WI38 (cell line): ENCODE measurements at regions not wholly inside any gene's neighbourhood (a gene's known extent, or its start where the extent isn't known, plus 50 kb on each side); places are given as distances from the start of the nearest gene placed in this dataset.

Experiments used
- H3K4me3 ChIP-seq: 2 replicates; pipeline ENCODE4 v1.5.1; 2011; ENCODE audit warnings: low read depth, mild to moderate bottlenecking, control low read depth, low read length
- CTCF ChIP-seq: IDR thresholded peaks from 2 replicates; pipeline ENCODE4 v1.5.1; 2012; ENCODE audit warnings: low read depth, mild to moderate bottlenecking, control low read depth, low read length

- no peak; the same call in 1 of the 2 replicates for TF ChIP-seq CTCF
These were observed 74.6 kb downstream of the AASDHPPT start for GRCh38 chr11:106152013-106152412.

GRCh38 chr11:106152824-106153223 is 75.4 kb downstream of the AASDHPPT start:
- H3K4me3 ChIP-seq: no peak overlapping the region
- no peak for TF ChIP-seq CTCF

More at GRCh38 chr11:106152013-106152412, 74.6 kb downstream of the AASDHPPT start:
- no peak overlapping the region for H3K4me3 ChIP-seq

DNA sequence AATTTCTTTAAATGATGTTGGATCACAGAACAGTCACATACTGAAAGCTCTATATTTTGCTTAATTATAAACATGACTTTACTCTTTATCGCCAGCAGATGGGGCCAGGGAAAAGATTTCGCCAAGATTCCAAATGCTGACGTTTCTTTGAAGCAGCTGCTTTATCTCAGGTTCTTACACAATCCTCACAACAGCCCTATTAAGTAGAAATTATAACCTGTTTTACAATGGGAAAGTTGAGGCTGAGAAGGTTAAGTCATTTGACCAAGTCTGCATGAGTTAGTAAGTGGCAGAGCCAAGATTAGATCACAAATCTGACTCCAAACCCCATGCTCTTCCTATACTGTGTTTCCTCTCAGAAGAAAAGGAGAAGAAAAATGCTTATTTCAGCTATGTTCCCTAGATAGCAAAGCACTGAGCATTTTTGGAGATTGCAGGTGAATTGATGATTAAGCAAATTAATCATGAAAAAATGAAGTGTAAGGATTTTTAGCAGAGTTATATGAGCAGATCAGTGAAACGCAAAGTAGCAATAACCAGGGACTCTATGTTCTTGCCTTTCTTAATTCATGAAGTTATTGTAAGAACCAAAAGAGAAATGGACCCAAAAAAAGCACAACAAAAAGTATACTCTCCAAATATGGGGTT is 79.0 kb downstream of the AASDHPPT start:
- H3K4me3 ChIP-seq: no peak overlapping the region
- peak; percentile 26; the same call in 1 of the 2 replicates for TF ChIP-seq CTCF

DNA sequence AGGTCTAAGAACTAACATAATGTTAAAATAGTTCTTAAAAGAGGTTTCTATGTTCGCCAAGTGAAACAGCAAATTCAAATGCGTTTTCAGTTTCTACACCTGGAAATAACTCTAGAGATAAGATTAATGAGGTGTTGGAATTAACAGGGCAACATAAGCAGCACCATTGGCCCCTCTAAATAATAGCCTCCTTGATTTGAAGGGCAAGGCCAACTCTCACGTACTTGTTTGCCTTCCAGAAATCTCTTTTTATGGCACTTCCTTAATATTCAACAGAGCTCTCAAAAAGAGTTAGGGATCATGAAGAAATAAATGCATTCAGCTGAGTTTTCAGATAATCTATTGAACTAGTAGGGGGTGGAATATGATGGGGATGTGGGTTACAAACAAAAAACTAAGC is 80.9 kb downstream of the AASDHPPT start:
- H3K4me3 ChIP-seq: no peak overlapping the region
- TF ChIP-seq CTCF: no peak

GRCh38 chr11:106159836-106160235 is 82.4 kb downstream of the AASDHPPT start:
- no peak overlapping the region for H3K4me3 ChIP-seq
- no peak for TF ChIP-seq CTCF

GRCh38 chr11:106160494-106160893 is 83.0 kb downstream of the AASDHPPT start:
- TF ChIP-seq CTCF: no peak
- peak overlapping the region; percentile 47 for H3K4me3 ChIP-seq

DNA sequence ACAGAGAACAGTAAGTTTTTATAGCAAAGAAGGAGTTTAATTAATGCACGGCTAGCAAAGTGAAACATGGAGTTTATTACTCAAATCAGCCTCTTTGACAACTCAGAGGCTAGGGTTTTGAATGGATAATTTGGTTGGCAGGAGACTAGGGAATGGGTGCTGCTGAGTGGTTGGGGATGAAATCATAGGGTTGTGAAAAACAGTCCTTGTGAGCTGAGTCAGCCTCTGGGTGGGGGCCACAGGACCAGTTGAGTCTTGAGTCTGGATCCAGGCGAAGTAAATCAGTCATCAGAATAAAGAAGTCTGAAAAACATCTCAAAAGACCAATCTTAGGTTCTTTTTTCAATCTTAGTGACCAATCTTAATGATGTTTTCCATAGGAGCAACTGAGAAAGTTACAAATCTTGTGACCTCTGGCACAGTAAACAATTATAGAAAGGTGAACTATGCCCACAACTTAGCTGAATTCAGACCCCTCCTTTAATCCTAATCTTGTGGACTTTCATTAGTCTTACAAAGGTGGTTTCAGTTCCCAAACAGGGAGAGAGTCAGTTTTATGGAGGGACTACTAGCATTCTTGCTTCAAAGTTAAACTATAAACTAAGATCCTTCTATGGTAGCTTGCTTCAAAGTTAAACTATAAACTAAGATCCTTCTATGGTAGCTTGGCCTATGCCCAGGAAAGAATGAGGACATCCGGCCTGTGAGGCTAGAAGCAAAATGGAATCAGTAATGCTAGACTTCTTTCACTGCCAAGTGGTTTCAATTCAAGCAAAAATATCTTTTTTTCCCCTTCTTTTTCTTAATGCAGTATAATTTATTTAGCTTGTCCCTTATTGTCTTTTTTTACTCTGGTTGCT is 84.5 kb downstream of the AASDHPPT start:
- H3K4me3 ChIP-seq: no peak overlapping the region
- TF ChIP-seq CTCF: no peak
